Ovary (tissue), 3 donors: ENCODE measurements at regions not wholly inside any gene's neighbourhood (a gene's known extent, or its start where the extent isn't known, plus 50 kb on each side); places are given as distances from the start of the nearest gene placed in this dataset.

ENCODE experiments used
- CTCF ChIP-seq, 3 donors: fragments of 450-650 bp in 2 of 3; fragments of 200-600 bp in 1 of 3; IDR thresholded peaks; one replicate each; pipeline versions ENCODE4 v1.5.1 to v1.8.0; 2016 to 2022; ENCODE audit warnings: antibody characterized with exemption in 3 of 3, mild to moderate bottlenecking in 1 of 3
- EP300 ChIP-seq: sonication (generic); formaldehyde crosslinking; IDR thresholded peaks from one replicate; pipeline ENCODE4 v1.6.1; 2017; ENCODE audit warnings: antibody characterized with exemption
- POLR2A ChIP-seq: fragments of 450-650 bp; IDR thresholded peaks from one replicate; pipeline ENCODE4 v1.6.1; 2017; ENCODE audit warnings: antibody characterized with exemption, mild to moderate bottlenecking, moderate library complexity
- donor health status: DM: no; HTN: no; CAD: no.

- no peak for TF ChIP-seq CTCF (IDR thresholded peaks at IDR 0.05)
- TF ChIP-seq EP300, result no peak
- TF ChIP-seq POLR2A, result no peak
These were observed 127.8 kb upstream of the MAP3K4 start for GRCh38 chr6:160863782-160864181.
